ENCODE measurements at regions not wholly inside any gene's neighbourhood (a gene's known extent, or its start where the extent isn't known, plus 50 kb on each side); places are given as distances from the start of the nearest gene placed in this dataset.
A peak's percentile ranks its signal among the peaks of the same experiment; 100 is the strongest.

DNA sequence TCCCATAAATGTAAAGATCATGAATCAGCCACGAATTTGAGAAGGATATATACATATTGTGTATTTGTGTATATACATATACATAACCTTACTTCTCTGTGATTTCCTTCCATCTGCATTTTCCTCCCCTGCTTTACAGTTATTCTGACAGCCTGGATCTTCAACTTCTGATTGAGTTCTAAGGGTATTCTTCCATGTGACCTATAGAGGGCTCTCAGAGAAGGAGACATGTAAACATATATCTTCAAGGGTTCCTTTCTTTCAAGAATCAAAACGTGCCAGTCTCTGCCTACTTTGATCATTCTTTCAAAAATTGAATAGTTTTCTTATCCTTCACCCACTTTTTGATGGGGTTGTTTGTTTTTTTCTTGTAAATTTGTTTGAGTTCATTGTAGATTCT is 453.7 kb upstream of the POT1 start:
- no peak overlapping the region for H3K27ac Mint-ChIP-seq
- DNase-seq (ENCODE audit: low spot score in 2 of 2) (no peak), ATAC-seq (ENCODE audit: low read depth) (no peak)
- H3K4me1 Mint-ChIP-seq, result no peaks in the 10 kb centered on the region
- no peaks in the 10 kb centered on the region for H3K27me3 Mint-ChIP-seq
- no peaks in the 10 kb centered on the region for H3K36me3 Mint-ChIP-seq
- H3K9me3 Mint-ChIP-seq, result peaks cover 2% of the 10 kb centered on the region
- H3K4me3 Mint-ChIP-seq, result no peak overlapping the region

DNA sequence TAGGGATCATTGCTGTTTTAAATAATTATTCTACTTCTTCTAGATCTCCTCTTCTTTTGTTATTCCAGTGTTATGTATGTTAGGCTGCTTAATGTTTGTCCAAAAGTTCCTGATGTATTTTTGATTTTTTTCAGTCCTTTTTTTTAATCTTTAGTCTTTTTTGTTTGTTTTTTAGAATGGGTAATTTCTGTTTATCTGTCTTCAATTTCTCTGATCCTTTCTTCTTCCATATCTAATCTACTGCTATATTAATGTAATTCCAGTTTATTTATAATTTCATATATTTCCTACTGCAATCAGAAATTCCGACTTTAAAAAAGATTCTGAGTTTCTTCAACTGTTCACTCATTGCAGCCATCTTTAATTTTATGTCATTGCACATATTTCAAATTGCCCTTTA is 452.8 kb upstream of the POT1 start:
- H3K27me3 Mint-ChIP-seq, result no peaks in the 10 kb centered on the region
- ATAC-seq (ENCODE audit: low read depth), result no peak
- no peak overlapping the region for H3K27ac Mint-ChIP-seq
- H3K9me3 Mint-ChIP-seq, result peaks cover 2% of the 10 kb centered on the region
- no peaks in the 10 kb centered on the region for H3K36me3 Mint-ChIP-seq
- no peak overlapping the region for H3K4me3 Mint-ChIP-seq
- H3K4me1 Mint-ChIP-seq, result no peaks in the 10 kb centered on the region
- DNase-seq (ENCODE audit: low spot score in 2 of 2), result no peak

- H3K4me3 Mint-ChIP-seq, result no peak overlapping the region
- no peak for DNase-seq (ENCODE audit: low spot score in 2 of 2)
- no peak for ATAC-seq (ENCODE audit: low read depth)
- no peaks in the 10 kb centered on the region for H3K9me3 Mint-ChIP-seq
- no peaks in the 10 kb centered on the region for H3K36me3 Mint-ChIP-seq
- no peaks in the 10 kb centered on the region for H3K27me3 Mint-ChIP-seq
- H3K4me1 Mint-ChIP-seq, result no peaks in the 10 kb centered on the region
- H3K27ac Mint-ChIP-seq, result no peak overlapping the region
Measured at GRCh38 chr7:125375942-125376341, 446.3 kb upstream of the POT1 start.

DNA sequence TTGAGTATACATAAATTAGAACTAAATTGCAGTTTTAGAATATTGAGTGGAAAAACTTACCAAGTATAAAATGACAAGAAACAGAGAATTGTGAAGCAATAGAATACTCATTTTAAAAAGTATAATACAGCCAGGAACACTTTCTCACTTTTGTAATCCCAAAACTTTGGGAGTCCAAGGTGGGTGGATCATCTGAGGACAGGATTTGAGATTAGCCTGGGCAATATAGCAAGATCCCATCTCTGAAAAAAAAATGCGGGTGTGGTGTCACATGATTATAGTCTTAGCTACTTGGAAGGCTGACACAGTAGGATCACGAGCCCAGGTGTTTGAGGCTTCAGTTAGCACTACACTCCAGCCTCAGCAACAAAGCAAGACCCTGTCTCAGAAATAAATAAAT is 440.9 kb upstream of the POT1 start:
- Mint-ChIP-seq H3K4me1 (no peaks in the 10 kb centered on the region), H3K36me3 (no peaks in the 10 kb centered on the region), H3K27me3 (no peaks in the 10 kb centered on the region), H3K27ac (no peak overlapping the region), H3K9me3 (no peaks in the 10 kb centered on the region), H3K4me3 (no peak overlapping the region)
- ATAC-seq (ENCODE audit: low read depth) (no peak), DNase-seq (ENCODE audit: low spot score in 2 of 2) (no peak)

GRCh38 chr7:125363873-125364272 is 434.2 kb upstream of the POT1 start:
- H3K9me3 Mint-ChIP-seq, result no peaks in the 10 kb centered on the region
- DNase-seq (ENCODE audit: low spot score in 2 of 2) (no peak), ATAC-seq (ENCODE audit: low read depth) (no peak)
- H3K27me3 Mint-ChIP-seq, result no peaks in the 10 kb centered on the region
- H3K4me3 Mint-ChIP-seq, result no peak overlapping the region
- no peaks in the 10 kb centered on the region for H3K4me1 Mint-ChIP-seq
- no peaks in the 10 kb centered on the region for H3K36me3 Mint-ChIP-seq
- H3K27ac Mint-ChIP-seq, result no peak overlapping the region

GRCh38 chr7:125358551-125359167 is 429.0 kb upstream of the POT1 start:
- Mint-ChIP-seq H3K4me1 (no peaks in the 10 kb centered on the region), H3K36me3 (no peaks in the 10 kb centered on the region), H3K9me3 (no peaks in the 10 kb centered on the region), H3K27ac (no peak overlapping the region), H3K27me3 (no peaks in the 10 kb centered on the region), H3K4me3 (no peak overlapping the region)
- no peak for ATAC-seq (ENCODE audit: low read depth)
- DNase-seq (ENCODE audit: low spot score in 2 of 2), result no peak

DNA sequence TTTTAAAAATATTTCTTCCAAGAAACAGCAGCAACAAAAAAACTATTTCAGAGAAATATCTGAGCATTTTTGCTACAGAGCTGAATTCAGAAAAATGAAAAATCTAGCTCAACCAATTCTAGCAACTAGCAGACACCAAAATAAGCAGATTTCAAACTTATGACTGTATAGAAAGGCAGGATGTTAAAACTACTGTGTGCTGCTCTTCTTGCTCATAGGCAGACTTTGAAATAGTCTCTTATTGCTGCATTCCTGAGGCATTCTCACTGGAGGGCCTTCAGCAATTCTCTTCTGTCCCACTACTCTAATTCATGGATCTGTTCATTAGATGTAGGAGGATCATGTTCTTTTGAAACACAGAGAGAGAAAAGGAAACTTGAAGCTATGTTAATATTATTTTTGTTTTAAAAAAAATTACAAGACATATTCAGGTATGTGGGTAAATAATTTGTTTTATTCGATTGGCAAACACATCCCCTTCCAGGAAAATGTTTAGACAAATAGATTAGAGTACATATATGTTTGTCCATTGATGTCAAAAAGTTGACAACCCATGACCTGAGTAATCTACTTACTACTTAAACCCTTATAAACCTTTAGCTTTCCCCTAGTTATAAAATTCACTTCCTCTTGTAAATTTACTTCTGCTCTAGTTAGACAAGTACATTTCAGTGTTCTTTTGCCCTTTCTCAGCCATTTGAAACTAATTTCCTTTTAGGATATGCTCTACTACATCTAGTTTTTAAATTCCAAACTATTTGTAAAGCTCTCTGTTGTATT is 428.2 kb upstream of the POT1 start:
- H3K36me3 Mint-ChIP-seq, result no peaks in the 10 kb centered on the region
- DNase-seq (ENCODE audit: low spot score in 2 of 2), result no peak
- no peak overlapping the region for H3K27ac Mint-ChIP-seq
- no peak for ATAC-seq (ENCODE audit: low read depth)
- no peaks in the 10 kb centered on the region for H3K4me1 Mint-ChIP-seq
- H3K27me3 Mint-ChIP-seq, result no peaks in the 10 kb centered on the region
- no peak overlapping the region for H3K4me3 Mint-ChIP-seq
- H3K9me3 Mint-ChIP-seq, result no peaks in the 10 kb centered on the region

DNA sequence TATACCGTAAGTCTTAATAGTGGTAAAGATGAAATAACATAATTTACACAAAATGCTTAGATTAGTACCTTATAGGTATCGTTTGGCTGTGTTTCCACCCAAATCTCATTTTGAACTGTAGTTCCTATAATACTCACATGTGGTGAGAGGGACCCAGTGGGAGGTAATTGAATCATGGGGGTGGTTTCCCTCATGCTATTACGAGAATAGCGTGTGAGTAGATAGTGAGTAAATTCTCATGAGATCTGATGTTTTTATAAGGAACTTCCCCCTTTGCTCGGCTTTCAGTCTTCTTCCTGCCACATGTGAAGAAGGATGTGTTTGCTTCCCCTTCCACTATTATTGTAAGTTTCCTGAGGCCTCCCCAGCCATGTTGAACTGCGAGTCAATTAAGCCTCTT is 426.3 kb upstream of the POT1 start:
- Mint-ChIP-seq H3K4me3 (peak overlapping the region; percentile 37), H3K9me3 (no peaks in the 10 kb centered on the region), H3K27ac (no peak overlapping the region), H3K27me3 (no peaks in the 10 kb centered on the region), H3K4me1 (no peaks in the 10 kb centered on the region), H3K36me3 (no peaks in the 10 kb centered on the region)
- DNase-seq (ENCODE audit: low spot score in 2 of 2) (peak in 1 of 2 donors; percentile 5), ATAC-seq (ENCODE audit: low read depth) (peak; percentile 85)

DNA sequence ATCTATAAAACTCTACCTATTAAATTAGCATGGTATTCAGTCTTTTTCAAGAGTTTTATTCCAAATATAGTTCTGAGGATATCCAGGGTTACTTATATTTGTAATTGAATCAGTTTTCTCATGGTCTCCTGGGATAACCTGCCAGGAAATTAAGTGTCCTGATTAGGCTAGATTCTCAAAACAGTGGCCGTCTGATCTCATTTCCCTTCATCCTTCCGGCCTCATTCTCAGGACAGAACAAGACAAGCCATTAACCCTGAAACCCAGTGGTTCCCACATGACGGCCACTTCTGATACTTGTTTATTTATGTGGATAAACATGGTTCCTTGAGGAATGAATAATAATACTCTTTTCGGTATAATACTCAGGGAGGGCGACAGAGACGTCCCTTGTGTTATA is 417.6 kb upstream of the POT1 start:
- ATAC-seq (ENCODE audit: low read depth) (no peak), DNase-seq (ENCODE audit: low spot score in 2 of 2) (no peak)
- no peaks in the 10 kb centered on the region for H3K4me1 Mint-ChIP-seq
- no peaks in the 10 kb centered on the region for H3K36me3 Mint-ChIP-seq
- no peaks in the 10 kb centered on the region for H3K27me3 Mint-ChIP-seq
- no peak overlapping the region for H3K27ac Mint-ChIP-seq
- H3K4me3 Mint-ChIP-seq, result no peak overlapping the region
- H3K9me3 Mint-ChIP-seq, result no peaks in the 10 kb centered on the region

- no peaks in the 10 kb centered on the region for H3K27me3 Mint-ChIP-seq
- ATAC-seq (ENCODE audit: low read depth) (no peak), DNase-seq (ENCODE audit: low spot score in 2 of 2) (no peak)
- H3K36me3 Mint-ChIP-seq, result no peaks in the 10 kb centered on the region
- peaks cover 1% of the 10 kb centered on the region for H3K9me3 Mint-ChIP-seq
- H3K4me1 Mint-ChIP-seq, result no peaks in the 10 kb centered on the region
- H3K4me3 Mint-ChIP-seq, result no peak overlapping the region
- H3K27ac Mint-ChIP-seq, result no peak overlapping the region
Measured at GRCh38 chr7:125338110-125338509, 408.5 kb upstream of the POT1 start.

DNA sequence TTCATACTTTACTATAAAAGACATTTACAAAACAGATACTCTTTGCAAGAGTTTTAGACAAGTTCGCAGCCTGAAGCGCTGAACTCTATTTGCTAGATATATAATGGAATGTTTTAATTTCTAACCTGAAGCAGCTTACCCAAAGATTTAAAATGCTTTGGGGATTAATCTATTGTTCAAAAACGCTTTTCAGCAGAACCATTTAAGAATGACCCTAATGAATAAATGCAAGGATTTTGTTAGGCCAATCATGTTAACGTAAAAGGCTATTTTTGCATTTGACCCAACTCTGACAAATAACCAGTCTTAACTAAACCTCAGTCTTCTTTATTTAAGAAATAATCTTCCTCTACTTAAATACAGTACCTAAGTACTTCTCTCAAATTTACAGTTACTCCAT is 406.7 kb upstream of the POT1 start:
- Mint-ChIP-seq H3K36me3 (no peaks in the 10 kb centered on the region), H3K9me3 (peaks cover 1% of the 10 kb centered on the region), H3K4me3 (no peak overlapping the region), H3K27ac (no peak overlapping the region), H3K27me3 (no peaks in the 10 kb centered on the region), H3K4me1 (no peaks in the 10 kb centered on the region)
- ATAC-seq (ENCODE audit: low read depth) (no peak), DNase-seq (ENCODE audit: low spot score in 2 of 2) (no peak)

DNA sequence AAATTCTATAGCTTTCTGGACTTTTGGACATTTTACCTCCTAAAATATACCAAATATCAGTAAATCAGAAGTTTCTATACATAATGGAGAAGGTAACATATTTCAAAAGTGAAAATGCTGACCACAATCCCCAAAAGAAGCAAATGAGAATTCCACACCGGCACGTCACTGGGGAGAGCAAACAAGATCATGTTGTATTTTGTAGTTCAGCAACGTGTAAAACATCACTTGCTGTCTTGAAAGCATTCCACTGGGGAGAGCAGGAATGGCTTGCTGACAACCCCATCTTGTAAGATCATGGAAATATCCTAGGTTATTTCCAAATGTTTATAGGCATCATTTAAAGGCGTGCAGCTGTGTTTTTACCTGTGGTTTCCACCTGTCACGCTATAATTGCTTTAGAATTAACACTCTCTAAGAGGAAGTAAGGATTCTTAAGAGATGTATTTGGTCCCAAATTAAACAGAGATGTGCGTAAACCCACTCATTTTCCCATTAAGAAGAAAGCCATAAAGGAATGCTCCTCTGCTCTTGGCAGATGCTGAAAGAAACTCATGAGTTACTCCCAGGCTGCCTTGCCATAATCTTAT is 397.1 kb upstream of the POT1 start:
- no peak overlapping the region for H3K4me3 Mint-ChIP-seq
- H3K36me3 Mint-ChIP-seq, result no peaks in the 10 kb centered on the region
- no peak for ATAC-seq (ENCODE audit: low read depth)
- H3K4me1 Mint-ChIP-seq, result no peaks in the 10 kb centered on the region
- H3K9me3 Mint-ChIP-seq, result peaks cover 4% of the 10 kb centered on the region
- H3K27me3 Mint-ChIP-seq, result no peaks in the 10 kb centered on the region
- H3K27ac Mint-ChIP-seq, result no peak overlapping the region
- DNase-seq (ENCODE audit: low spot score in 2 of 2), result no peak

- Mint-ChIP-seq H3K27ac (no peak overlapping the region), H3K4me1 (no peaks in the 10 kb centered on the region), H3K4me3 (no peak overlapping the region), H3K36me3 (no peaks in the 10 kb centered on the region), H3K9me3 (peaks cover 4% of the 10 kb centered on the region), H3K27me3 (no peaks in the 10 kb centered on the region)
- DNase-seq (ENCODE audit: low spot score in 2 of 2) (no peak), ATAC-seq (ENCODE audit: low read depth) (no peak)
Measured at GRCh38 chr7:125316466-125316865, 386.8 kb upstream of the POT1 start.

DNA sequence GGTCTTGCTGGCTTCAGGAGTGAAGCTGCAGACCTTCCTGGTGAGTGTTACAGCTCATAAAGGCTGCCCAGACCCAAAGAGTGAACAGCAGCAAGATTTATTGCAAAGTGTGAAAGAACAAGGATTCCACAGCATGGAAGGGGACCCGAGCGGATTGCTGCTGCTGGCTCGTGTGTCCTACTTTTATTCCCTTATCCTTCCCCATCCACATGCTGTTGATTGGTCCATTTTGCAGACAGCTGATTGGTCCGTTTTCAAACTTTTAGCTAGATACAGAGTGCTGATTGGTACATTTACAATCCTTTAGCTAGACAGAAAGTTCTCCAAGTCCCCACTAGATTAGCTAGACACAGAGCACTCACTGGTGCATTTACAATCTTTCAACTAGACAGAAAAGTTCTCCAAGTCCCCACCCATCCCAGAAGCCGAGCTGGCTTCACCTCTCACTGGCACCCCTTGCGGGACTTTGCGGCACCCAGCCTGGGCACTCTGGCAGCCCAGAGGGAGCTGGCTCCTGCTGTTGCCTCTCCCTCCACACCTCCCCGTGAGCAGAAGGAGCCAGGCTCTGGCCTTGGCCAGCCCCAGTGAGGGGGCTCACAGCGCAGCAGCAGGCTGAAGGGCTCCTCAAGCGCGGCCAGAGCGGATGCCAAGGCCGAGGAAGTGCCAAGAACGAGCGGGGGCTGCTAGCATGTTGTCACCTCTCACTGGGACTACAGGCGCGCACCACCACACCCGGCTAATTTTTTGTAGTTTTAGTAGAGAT is 369.6 kb upstream of the POT1 start:
- H3K9me3 Mint-ChIP-seq, result peaks cover 1% of the 10 kb centered on the region
- H3K4me3 Mint-ChIP-seq, result no peak overlapping the region
- ATAC-seq (ENCODE audit: low read depth) (no peak), DNase-seq (ENCODE audit: low spot score in 2 of 2) (no peak)
- no peak overlapping the region for H3K27ac Mint-ChIP-seq
- no peaks in the 10 kb centered on the region for H3K4me1 Mint-ChIP-seq
- H3K27me3 Mint-ChIP-seq, result no peaks in the 10 kb centered on the region
- no peaks in the 10 kb centered on the region for H3K36me3 Mint-ChIP-seq

Data from memory B cell (primary cell).